K562 (cell line): ENCODE measurements at regions not wholly inside any gene's neighbourhood (a gene's known extent, or its start where the extent isn't known, plus 50 kb on each side); places are given as distances from the start of the nearest gene placed in this dataset.

Source experiments
- ATAC-seq: fragments of 200-7000 bp; cut with Tn5 transposase; 3 replicates; pipeline ENCODE4 v1.9.1; 2020; ENCODE audit warnings: moderate library complexity
- BruUV-seq: library from RNA; stranded (reverse); fragments of 400-500 nt; replicated peaks from 2 replicates; lab custom pipeline; 2021; lab: Mats Ljungman, UMichigan
- CTCF ChIA-PET: fragments of 300-600 bp; formaldehyde crosslinking; extraction: SDS; loops from one replicate; lab custom pipeline; 2021; ENCODE audit warnings: low intra/inter-chr PET ratio; lab: Yijun Ruan, JAX
- POLR2A ChIA-PET: fragments of 300-600, 350-650 bp; sonication (Branson Sonifier 250); formaldehyde crosslinking; extraction: SDS; loops from one replicate; lab custom pipeline; 2021; ENCODE audit warnings: antibody characterized with exemption, inconsistent platforms; lab: Yijun Ruan, JAX
- DNase-seq, 4 experiments: peaks; one replicate each; pipeline versions ENCODE4 v3.0.0 to v3.0.0-alpha.2; 2011 to 2018; ENCODE audit warnings: low spot score in 3 of 4, mixed read lengths in 3 of 4; ENCODE audit errors: extremely low read depth in 1 of 4
- FAIRE-seq: peaks from 2 replicates; lab custom pipeline; 2011; peaks lifted over from hg19 to GRCh38; lab: Jason Lieb, UNC
- H2AFZ ChIP-seq: 2 replicates; pipeline ENCODE4 v1.6.0; 2011; ENCODE audit warnings: low read depth, low read length, control low read depth, inconsistent platforms
- H3K27ac ChIP-seq: fragments of 200-600 bp; 3 replicates; pipeline ENCODE4 v1.8.0; 2011; ENCODE audit warnings: low read depth, mild to moderate bottlenecking, control low read depth, inconsistent platforms, low read length, moderate library complexity, mixed read lengths; ENCODE audit errors: extremely low read depth
- H3K27me3 ChIP-seq, 2 experiments: fragments of 300-600 bp in 1 of 2; 2 replicates in 1 of 2; 3 replicates in 1 of 2; pipeline versions ENCODE4 v1.6.0 to v1.8.0; 2011; ENCODE audit warnings: inconsistent platforms in 2 of 2, low read length in 2 of 2, mild to moderate bottlenecking in 1 of 2, mixed read lengths in 1 of 2, moderate library complexity in 1 of 2; ENCODE audit not compliant: control insufficient read depth in 2 of 2, insufficient read depth in 2 of 2
- H3K36me3 ChIP-seq: fragments of 300-600 bp; 3 replicates; pipeline ENCODE4 v1.8.0; 2011; ENCODE audit warnings: mild to moderate bottlenecking, low read length, inconsistent platforms; ENCODE audit not compliant: control insufficient read depth, insufficient read depth
- H3K4me1 ChIP-seq, 2 experiments: fragments of 200-600 bp in 1 of 2; replicated peaks in 1 of 2; 2 replicates in 1 of 2; 3 replicates in 1 of 2; pipeline versions ENCODE4 v1.5.1 to v1.8.0; 2011; ENCODE audit warnings: inconsistent platforms in 2 of 2, low read length in 2 of 2, mild to moderate bottlenecking in 1 of 2, mixed read lengths in 1 of 2, moderate library complexity in 1 of 2; ENCODE audit not compliant: control insufficient read depth in 2 of 2, insufficient read depth in 2 of 2
- H3K4me2 ChIP-seq: 2 replicates; pipeline ENCODE4 v1.6.1; 2011; ENCODE audit warnings: low read length, control low read depth, inconsistent platforms, mixed read lengths; ENCODE audit not compliant: insufficient read depth
- H3K4me3 ChIP-seq: fragments of 200-600 bp; sonication (generic), shearing (Covaris generic); 2 replicates; pipeline ENCODE4 v1.5.1; 2016; ENCODE audit warnings: control low read depth, inconsistent platforms
- H3K79me2 ChIP-seq: fragments of 200-600 bp; 3 replicates; pipeline ENCODE4 v1.8.0; 2011; ENCODE audit warnings: low read length, inconsistent platforms; ENCODE audit not compliant: control insufficient read depth, insufficient read depth
- H3K9ac ChIP-seq, 2 experiments: 2 replicates each; pipeline versions ENCODE4 v1.6.0 to v1.6.1; 2011; ENCODE audit warnings: low read depth in 2 of 2, low read length in 2 of 2, control low read depth in 1 of 2, inconsistent platforms in 1 of 2, mild to moderate bottlenecking in 1 of 2, mixed read lengths in 1 of 2; ENCODE audit not compliant: insufficient read depth in 1 of 2
- H3K9me1 ChIP-seq: one replicate; pipeline ENCODE4 v1.6.0; 2011; ENCODE audit warnings: inconsistent platforms, mild to moderate bottlenecking, low read length, moderate library complexity; ENCODE audit not compliant: control insufficient read depth, insufficient read depth
- H3K9me3 ChIP-seq: replicated peaks from 2 replicates; pipeline ENCODE4 v1.5.1; 2011; ENCODE audit warnings: low read depth, low read length, inconsistent platforms; ENCODE audit not compliant: control insufficient read depth, insufficient read depth
- H4K20me1 ChIP-seq: replicated peaks from 2 replicates; pipeline ENCODE4 v1.6.1; 2011; ENCODE audit warnings: low read length, inconsistent platforms, mixed read lengths; ENCODE audit not compliant: control insufficient read depth, insufficient read depth
- PHF8 ChIP-seq: fragments of 200-600 bp; sonication (generic); IDR thresholded peaks from 2 replicates; pipeline ENCODE4 v1.6.1; 2012; ENCODE audit warnings: mixed run types, mild to moderate bottlenecking, inconsistent platforms, low read length, moderate library complexity, borderline replicate concordance
- RBM25 ChIP-seq: fragments of 200-400 bp; formaldehyde crosslinking; IDR thresholded peaks from 2 replicates; pipeline ENCODE4 v1.6.1; 2018; ENCODE audit warnings: low read length, low read depth, moderate library complexity; ENCODE audit not compliant: severe bottlenecking
- SOX6 ChIP-seq: fragments of 450-650 bp; IDR thresholded peaks from 2 replicates; pipeline ENCODE4 v1.6.1; 2014; ENCODE audit warnings: mild to moderate bottlenecking
- TAF9B ChIP-seq: fragments of 450-650 bp; IDR thresholded peaks from 2 replicates; pipeline ENCODE4 v1.6.1; 2018; ENCODE audit warnings: mild to moderate bottlenecking; ENCODE audit not compliant: partially characterized antibody
- WHSC1 ChIP-seq: IDR thresholded peaks from one replicate; pipeline ENCODE4 v1.6.1; 2012; ENCODE audit warnings: low read length, control low read depth, inconsistent platforms
- whole genome bisulfite sequencing: fragments of 100-300 bp; shearing (Covaris generic); methylation state at CpG from one replicate; pipeline ENCODE4 v1.1.6; 2016; ENCODE audit warnings: low coverage, mixed read lengths; ENCODE audit not compliant: insufficient coverage; ENCODE audit errors: missing lambda C conversion rate; 5-methylcytosine and 5-hydroxymethylcytosine counted together
- in situ Hi-C: fragments of 300-500 bp; cut with MboI; formaldehyde crosslinking; loops from 4 replicates; pipeline ENCODE4 v1.15.0; 2018; ENCODE audit warnings: inconsistent platforms, mixed read lengths
- intact Hi-C: fragments of 100-400 bp; cut with micrococcal nuclease; formaldehyde crosslinking; loops from 2 replicates; pipeline ENCODE4 v1.14.2; 2022
- TF ChIP-seq, protein P1 (sequence below), 2 experiments: fragments of 450-650 bp in 1 of 2; sonication (generic) in 1 of 2; formaldehyde crosslinking in 1 of 2; IDR thresholded peaks; 2 replicates each; pipeline versions ENCODE4 v1.7.1 to v1.9.0; 2016 to 2022; ENCODE audit warnings: inconsistent platforms in 1 of 2, mild to moderate bottlenecking in 1 of 2, missing genetic modification reagents in 1 of 2
- TF ChIP-seq, protein P2 (sequence below): fragments of 450-650 bp; IDR thresholded peaks from 2 replicates; pipeline ENCODE4 v1.6.1; 2014; ENCODE audit warnings: low read depth, mild to moderate bottlenecking, moderate library complexity, borderline replicate concordance

DNA sequence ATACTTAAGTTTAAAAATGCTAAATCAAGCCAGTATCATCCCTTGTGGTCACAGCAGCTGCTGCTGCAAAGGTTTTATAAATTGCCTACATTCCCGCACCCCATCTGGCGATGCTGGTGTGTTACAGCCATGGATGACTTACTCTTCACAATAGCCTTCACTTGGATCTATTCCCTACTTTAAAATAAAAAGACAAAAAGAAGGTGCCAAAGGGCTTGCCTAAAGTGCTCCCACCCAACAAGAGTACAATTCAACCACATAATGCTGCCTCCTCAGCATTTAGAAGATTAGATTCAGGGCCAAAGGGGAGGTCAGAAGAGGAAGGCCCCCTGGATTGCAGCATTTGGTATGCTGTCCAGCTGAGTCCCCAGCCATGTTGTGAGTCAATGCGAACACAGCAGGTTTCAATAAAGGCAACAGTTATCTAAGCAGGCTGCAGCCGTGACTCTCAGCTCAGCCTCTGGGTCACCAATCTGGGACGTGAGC lies 176.1 kb downstream of the DAD1 start:
- ChIA-PET CTCF (no interaction called here), POLR2A (interaction anchor here (0.7 kb wide), 1 partner anchor 618 kb away, joined by 3 read pairs; no protein-coding TSS in a partner anchor)
- no peak overlapping the region for H2AFZ ChIP-seq
- 12% methylated on average over 5 of the region's 5 CpGs for WGBS
- no peaks in the 10 kb centered on the region for H3K9me1 ChIP-seq
- FAIRE-seq = no peak
- no TSS peak for BruUV-seq
- peaks cover 0 to 3% of the 10 kb centered on the region in 2 experiments; a peak in 1 of 5 replicates for H3K4me1 ChIP-seq
- no peaks in the 10 kb centered on the region for H4K20me1 ChIP-seq
- no peak for DNase-seq
- no peak for ATAC-seq
- intact Hi-C loops (no loop called here), in situ Hi-C loops (no loop called here)
- H3K9me3 ChIP-seq = no peaks in the 10 kb centered on the region
- no peaks in the 10 kb centered on the region for H3K79me2 ChIP-seq
- H3K27ac ChIP-seq = no peak overlapping the region
- H3K9ac ChIP-seq = no peak overlapping the region
- H3K4me3 ChIP-seq = no peak overlapping the region
- H3K36me3 ChIP-seq = no peaks in the 10 kb centered on the region
- no peak overlapping the region for H3K4me2 ChIP-seq
- peaks cover 0 to 6% of the 10 kb centered on the region in 2 experiments; a peak in 1 of 5 replicates for H3K27me3 ChIP-seq
- TF ChIP-seq, protein P1, sequence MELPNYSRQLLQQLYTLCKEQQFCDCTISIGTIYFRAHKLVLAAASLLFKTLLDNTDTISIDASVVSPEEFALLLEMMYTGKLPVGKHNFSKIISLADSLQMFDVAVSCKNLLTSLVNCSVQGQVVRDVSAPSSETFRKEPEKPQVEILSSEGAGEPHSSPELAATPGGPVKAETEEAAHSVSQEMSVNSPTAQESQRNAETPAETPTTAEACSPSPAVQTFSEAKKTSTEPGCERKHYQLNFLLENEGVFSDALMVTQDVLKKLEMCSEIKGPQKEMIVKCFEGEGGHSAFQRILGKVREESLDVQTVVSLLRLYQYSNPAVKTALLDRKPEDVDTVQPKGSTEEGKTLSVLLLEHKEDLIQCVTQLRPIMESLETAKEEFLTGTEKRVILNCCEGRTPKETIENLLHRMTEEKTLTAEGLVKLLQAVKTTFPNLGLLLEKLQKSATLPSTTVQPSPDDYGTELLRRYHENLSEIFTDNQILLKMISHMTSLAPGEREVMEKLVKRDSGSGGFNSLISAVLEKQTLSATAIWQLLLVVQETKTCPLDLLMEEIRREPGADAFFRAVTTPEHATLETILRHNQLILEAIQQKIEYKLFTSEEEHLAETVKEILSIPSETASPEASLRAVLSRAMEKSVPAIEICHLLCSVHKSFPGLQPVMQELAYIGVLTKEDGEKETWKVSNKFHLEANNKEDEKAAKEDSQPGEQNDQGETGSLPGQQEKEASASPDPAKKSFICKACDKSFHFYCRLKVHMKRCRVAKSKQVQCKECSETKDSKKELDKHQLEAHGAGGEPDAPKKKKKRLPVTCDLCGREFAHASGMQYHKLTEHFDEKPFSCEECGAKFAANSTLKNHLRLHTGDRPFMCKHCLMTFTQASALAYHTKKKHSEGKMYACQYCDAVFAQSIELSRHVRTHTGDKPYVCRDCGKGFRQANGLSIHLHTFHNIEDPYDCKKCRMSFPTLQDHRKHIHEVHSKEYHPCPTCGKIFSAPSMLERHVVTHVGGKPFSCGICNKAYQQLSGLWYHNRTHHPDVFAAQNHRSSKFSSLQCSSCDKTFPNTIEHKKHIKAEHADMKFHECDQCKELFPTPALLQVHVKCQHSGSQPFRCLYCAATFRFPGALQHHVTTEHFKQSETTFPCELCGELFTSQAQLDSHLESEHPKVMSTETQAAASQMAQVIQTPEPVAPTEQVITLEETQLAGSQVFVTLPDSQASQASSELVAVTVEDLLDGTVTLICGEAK (IDR thresholded peaks at IDR 0.05) = no peak
- TF ChIP-seq, protein P1 (CRISPR knock-in tag; IDR thresholded peaks at IDR 0.05) = no peak
- TF ChIP-seq WHSC1 (no peak), PHF8 (no peak), TAF9B (no peak), RBM25 (no peak), SOX6 (no peak)
- TF ChIP-seq, protein P2, sequence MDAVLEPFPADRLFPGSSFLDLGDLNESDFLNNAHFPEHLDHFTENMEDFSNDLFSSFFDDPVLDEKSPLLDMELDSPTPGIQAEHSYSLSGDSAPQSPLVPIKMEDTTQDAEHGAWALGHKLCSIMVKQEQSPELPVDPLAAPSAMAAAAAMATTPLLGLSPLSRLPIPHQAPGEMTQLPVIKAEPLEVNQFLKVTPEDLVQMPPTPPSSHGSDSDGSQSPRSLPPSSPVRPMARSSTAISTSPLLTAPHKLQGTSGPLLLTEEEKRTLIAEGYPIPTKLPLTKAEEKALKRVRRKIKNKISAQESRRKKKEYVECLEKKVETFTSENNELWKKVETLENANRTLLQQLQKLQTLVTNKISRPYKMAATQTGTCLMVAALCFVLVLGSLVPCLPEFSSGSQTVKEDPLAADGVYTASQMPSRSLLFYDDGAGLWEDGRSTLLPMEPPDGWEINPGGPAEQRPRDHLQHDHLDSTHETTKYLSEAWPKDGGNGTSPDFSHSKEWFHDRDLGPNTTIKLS = no peak
